Endothelial cell of umbilical vein (primary cell): ENCODE measurements at regions not wholly inside any gene's neighbourhood (a gene's known extent, or its start where the extent isn't known, plus 50 kb on each side); places are given as distances from the start of the nearest gene placed in this dataset.
"Not testable (repeated sequence)": the region's sequence is repeated elsewhere in the genome, so short reads cannot be mapped to it uniquely, and the experiment has no call there.

ENCODE experiments used
- BruUV-seq: library from RNA; stranded (reverse); fragments of 400-500 nt; replicated peaks from 2 replicates; lab custom pipeline; 2021; lab: Mats Ljungman, UMichigan
- CTCF ChIA-PET: fragments of 300-600, 350-600 bp; sonication (Branson Sonifier 250); formaldehyde crosslinking; loops from one replicate; lab custom pipeline; 2021; ENCODE audit warnings: antibody characterized with exemption, inconsistent platforms; lab: Charles Lee
- POLR2A ChIA-PET: fragments of 300-600, 350-600 bp; sonication (Branson Sonifier 250); formaldehyde crosslinking; loops from one replicate; lab custom pipeline; 2021; ENCODE audit warnings: antibody characterized with exemption, inconsistent platforms; lab: Charles Lee
- DNase-seq: peaks from one replicate; pipeline ENCODE4 v3.0.0-alpha.2; 2011; ENCODE audit warnings: low read depth, low spot score
- FAIRE-seq: peaks from 2 replicates; lab custom pipeline; 2011; peaks lifted over from hg19 to GRCh38; lab: Jason Lieb, UNC
- H2AFZ ChIP-seq: 2 replicates; pipeline ENCODE4 v1.6.0; 2012; ENCODE audit warnings: low read depth, low read length, control low read depth, inconsistent platforms
- H3K27ac ChIP-seq: 2 replicates; pipeline ENCODE4 v1.5.1; 2011; ENCODE audit warnings: low read depth, mild to moderate bottlenecking, control low read depth, low read length, moderate library complexity; ENCODE audit not compliant: insufficient read depth
- H3K27me3 ChIP-seq, 2 experiments: 2 replicates each; pipeline versions ENCODE4 v1.6.0 to v1.6.1; 2011; ENCODE audit warnings: low read length in 2 of 2, mixed read lengths in 1 of 2; ENCODE audit not compliant: control insufficient read depth in 2 of 2, insufficient read depth in 2 of 2
- H3K36me3 ChIP-seq, 2 experiments: 2 replicates in 1 of 2; 3 replicates in 1 of 2; pipeline ENCODE4 v1.5.1; 2011; ENCODE audit warnings: low read length in 2 of 2, mild to moderate bottlenecking in 1 of 2, moderate library complexity in 1 of 2; ENCODE audit not compliant: control insufficient read depth in 2 of 2, insufficient read depth in 2 of 2; ENCODE audit errors: extremely low read depth in 1 of 2
- H3K4me1 ChIP-seq: 3 replicates; pipeline ENCODE4 v1.5.1; 2011; ENCODE audit warnings: mild to moderate bottlenecking, low read length; ENCODE audit not compliant: control insufficient read depth, insufficient read depth; ENCODE audit errors: extremely low read depth
- H3K4me2 ChIP-seq: 2 replicates; pipeline ENCODE4 v1.6.1; 2011; ENCODE audit warnings: low read length, control low read depth, mixed read lengths; ENCODE audit not compliant: insufficient read depth
- H3K4me3 ChIP-seq, 3 experiments: fragments of 200-600 bp in 1 of 3; sonication (generic), shearing (Covaris generic) in 1 of 3; replicated peaks in 1 of 3; 2 replicates each; pipeline ENCODE4 v1.5.1; 2011 to 2016; ENCODE audit warnings: control low read depth in 3 of 3, low read length in 3 of 3, mild to moderate bottlenecking in 2 of 3, inconsistent platforms in 1 of 3, low read depth in 1 of 3, moderate library complexity in 1 of 3; ENCODE audit not compliant: insufficient read depth in 1 of 3
- H3K79me2 ChIP-seq: 2 replicates; pipeline ENCODE4 v1.6.0; 2012; ENCODE audit warnings: low read length, inconsistent platforms; ENCODE audit not compliant: control insufficient read depth, insufficient read depth
- H3K9ac ChIP-seq: replicated peaks from 2 replicates; pipeline ENCODE3; 2011; ENCODE audit warnings: low read length, control low read depth; ENCODE audit not compliant: insufficient read depth; ENCODE audit errors: extremely low read depth
- H3K9me1 ChIP-seq: replicated peaks from 3 replicates; pipeline ENCODE4 v1.6.0; 2011; ENCODE audit warnings: mild to moderate bottlenecking, low read length; ENCODE audit not compliant: control insufficient read depth, insufficient read depth; ENCODE audit errors: extremely low read depth
- H3K9me3 ChIP-seq: replicated peaks from 2 replicates; pipeline ENCODE4 v1.5.1; 2012; ENCODE audit warnings: low read length, inconsistent platforms; ENCODE audit not compliant: control insufficient read depth, insufficient read depth
- H4K20me1 ChIP-seq: replicated peaks from 2 replicates; pipeline ENCODE3; 2011; ENCODE audit warnings: mild to moderate bottlenecking, low read length; ENCODE audit not compliant: control insufficient read depth, insufficient read depth; ENCODE audit errors: extremely low read depth
- EZH2 ChIP-seq: IDR thresholded peaks from 2 replicates; pipeline ENCODE4 v1.6.1; 2012; ENCODE audit warnings: borderline replicate concordance, low read depth, mild to moderate bottlenecking, moderate library complexity, low read length, inconsistent platforms; ENCODE audit not compliant: severe bottlenecking
- FOS ChIP-seq: IDR thresholded peaks from 2 replicates; pipeline ENCODE4 v1.6.1; 2011; ENCODE audit warnings: mild to moderate bottlenecking, low read length, moderate library complexity, borderline replicate concordance; ENCODE audit not compliant: insufficient read depth
- GATA2 ChIP-seq: IDR thresholded peaks from 2 replicates; pipeline ENCODE4 v1.7.0; 2011; ENCODE audit warnings: low read depth, mild to moderate bottlenecking, moderate library complexity, mixed read lengths, low read length; ENCODE audit not compliant: insufficient read length, insufficient read depth
- JUN ChIP-seq: IDR thresholded peaks from 2 replicates; pipeline ENCODE4 v1.6.1; 2011; ENCODE audit warnings: borderline replicate concordance, low read depth; ENCODE audit not compliant: insufficient read length, insufficient read depth
- MAX ChIP-seq: IDR thresholded peaks from 2 replicates; pipeline ENCODE4 v1.6.1; 2011; ENCODE audit not compliant: insufficient read depth, insufficient read length
- MYC ChIP-seq: IDR thresholded peaks from one replicate; pipeline ENCODE4 v1.6.1; 2011; ENCODE audit warnings: mild to moderate bottlenecking, low read depth, low read length
- POLR2A ChIP-seq: IDR thresholded peaks from 2 replicates; pipeline ENCODE4 v1.6.1; 2012; ENCODE audit warnings: low read depth, mild to moderate bottlenecking, control low read depth, low read length
- POLR2AphosphoS5 ChIP-seq: IDR thresholded peaks from 2 replicates; pipeline ENCODE4 v1.6.1; 2012; ENCODE audit warnings: low read depth, mild to moderate bottlenecking, control low read depth, low read length, moderate library complexity; ENCODE audit not compliant: insufficient read depth
- dilution Hi-C: fragments of 300-500 bp; cut with MboI; formaldehyde crosslinking; loops from one replicate; pipeline ENCODE4 v1.15.0; 2019; ENCODE audit warnings: low sequenced_read_pairs; ENCODE audit not compliant: extremely low pct_ligation_motif_present
- intact Hi-C: fragments of 100-400 bp; cut with micrococcal nuclease; formaldehyde crosslinking; loops from one replicate; pipeline ENCODE4 v1.10.0; 2022
- TF ChIP-seq, protein P1 (sequence below), 2 donors: IDR thresholded peaks; 1 replicate in 1 of 2; 2 replicates in 1 of 2; pipeline ENCODE4 v1.5.1; 2011; ENCODE audit warnings: low read length in 2 of 2, mild to moderate bottlenecking in 2 of 2, moderate library complexity in 2 of 2, control low read depth in 1 of 2, inconsistent platforms in 1 of 2, low read depth in 1 of 2; ENCODE audit not compliant: insufficient read depth in 1 of 2; ENCODE audit errors: extremely low read depth in 1 of 2

GRCh38 chr12:116661341-116661740 is 76.5 kb downstream of the SPRING1 start:
- Histone ChIP-seq H3K27ac (no peak overlapping the region), H3K36me3 (no peaks in the 10 kb centered on the region), H3K4me1 (no peaks in the 10 kb centered on the region), H3K9me3 (no peaks in the 10 kb centered on the region), H2AFZ (no peak overlapping the region), H3K4me2 (no peak overlapping the region), H3K4me3 (no peak overlapping the region), H4K20me1 (no peaks in the 10 kb centered on the region), H3K27me3 (peaks cover 11 to 16% of the 10 kb centered on the region in 2 experiments), H3K9ac (no peak overlapping the region), H3K9me1 (no peaks in the 10 kb centered on the region), H3K79me2 (no peaks in the 10 kb centered on the region)
- dilution Hi-C loops (no loop called here), intact Hi-C loops (no loop called here)
- TF ChIP-seq JUN (no peak), EZH2 (no peak), MAX (no peak), MYC (no peak), POLR2A (no peak), FOS (no peak), POLR2AphosphoS5 (no peak), GATA2 (no peak)
- TF ChIP-seq, protein P1, sequence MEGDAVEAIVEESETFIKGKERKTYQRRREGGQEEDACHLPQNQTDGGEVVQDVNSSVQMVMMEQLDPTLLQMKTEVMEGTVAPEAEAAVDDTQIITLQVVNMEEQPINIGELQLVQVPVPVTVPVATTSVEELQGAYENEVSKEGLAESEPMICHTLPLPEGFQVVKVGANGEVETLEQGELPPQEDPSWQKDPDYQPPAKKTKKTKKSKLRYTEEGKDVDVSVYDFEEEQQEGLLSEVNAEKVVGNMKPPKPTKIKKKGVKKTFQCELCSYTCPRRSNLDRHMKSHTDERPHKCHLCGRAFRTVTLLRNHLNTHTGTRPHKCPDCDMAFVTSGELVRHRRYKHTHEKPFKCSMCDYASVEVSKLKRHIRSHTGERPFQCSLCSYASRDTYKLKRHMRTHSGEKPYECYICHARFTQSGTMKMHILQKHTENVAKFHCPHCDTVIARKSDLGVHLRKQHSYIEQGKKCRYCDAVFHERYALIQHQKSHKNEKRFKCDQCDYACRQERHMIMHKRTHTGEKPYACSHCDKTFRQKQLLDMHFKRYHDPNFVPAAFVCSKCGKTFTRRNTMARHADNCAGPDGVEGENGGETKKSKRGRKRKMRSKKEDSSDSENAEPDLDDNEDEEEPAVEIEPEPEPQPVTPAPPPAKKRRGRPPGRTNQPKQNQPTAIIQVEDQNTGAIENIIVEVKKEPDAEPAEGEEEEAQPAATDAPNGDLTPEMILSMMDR (IDR thresholded peaks at IDR 0.05; ENCODE audit: extremely low read depth in 1 of 2, insufficient read depth in 1 of 2, low read depth in 1 of 2, low read length in 2 of 2): no peak
- no TSS peak for BruUV-seq
- POLR2A ChIA-PET: no interaction called here
- CTCF ChIA-PET: interaction anchor here (1.0 kb wide), 1 partner anchor 62 kb away, joined by 3 read pairs; no protein-coding TSS in a partner anchor
- DNase-seq (no peak), FAIRE-seq (no peak)

DNA sequence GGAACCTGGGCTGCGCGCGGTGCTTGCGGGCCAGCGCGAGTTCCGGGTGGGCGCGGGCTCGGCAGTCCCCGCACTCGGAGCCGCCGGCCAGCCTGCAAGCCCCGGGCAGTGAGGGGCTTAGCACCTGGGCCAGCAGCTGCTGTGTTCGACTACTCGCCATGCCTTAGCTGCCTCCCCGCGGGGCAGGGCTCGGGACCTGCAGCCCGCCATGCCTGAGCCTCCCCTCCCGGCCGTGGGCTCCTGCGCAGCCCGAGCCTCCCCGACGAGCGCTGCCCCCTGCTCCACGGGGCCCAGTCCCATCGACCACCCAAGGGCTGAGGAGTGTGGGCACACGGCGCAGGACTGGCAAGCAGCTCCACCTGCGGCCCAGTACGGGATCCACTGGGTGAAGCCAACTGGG is 77.1 kb downstream of the SPRING1 start:
- H2AFZ ChIP-seq, H3K79me2 ChIP-seq, H4K20me1 ChIP-seq, intact Hi-C loops, H3K9me1 ChIP-seq, DNase-seq, H3K36me3 ChIP-seq, dilution Hi-C loops, H3K9me3 ChIP-seq, H3K4me3 ChIP-seq, H3K9ac ChIP-seq, H3K27ac ChIP-seq, H3K4me1 ChIP-seq, H3K4me2 ChIP-seq, FAIRE-seq, BruUV-seq, POLR2A ChIA-PET, CTCF ChIA-PET: not testable (repeated sequence)
- H3K27me3 ChIP-seq: peaks cover 11 to 16% of the 10 kb centered on the region in 2 experiments
